DOHH2 (cell line): ENCODE measurements at regions not wholly inside any gene's neighbourhood (a gene's known extent, or its start where the extent isn't known, plus 50 kb on each side); places are given as distances from the start of the nearest gene placed in this dataset.
"Not testable (repeated sequence)": the region's sequence is repeated elsewhere in the genome, so short reads cannot be mapped to it uniquely, and the experiment has no call there.

Experiments used
- H3F3A ChIP-seq: fragments of 200-600 bp; sonication (generic), shearing (Covaris generic); 2 replicates; pipeline ENCODE4 v1.6.0; 2016; ENCODE audit warnings: antibody characterized with exemption, mild to moderate bottlenecking; ENCODE audit not compliant: control insufficient read depth, insufficient read depth
- H3K27ac ChIP-seq: fragments of 200-600 bp; sonication (generic); 2 replicates; pipeline ENCODE4 v1.5.1; 2014; ENCODE audit warnings: low read depth, mild to moderate bottlenecking, low read length, moderate library complexity
- H3K27me3 ChIP-seq: fragments of 200-600 bp; sonication (generic); 2 replicates; pipeline ENCODE4 v1.6.1; 2014; ENCODE audit warnings: mild to moderate bottlenecking, low read length, mixed read lengths; ENCODE audit not compliant: control insufficient read depth
- H3K36me3 ChIP-seq: fragments of 200-600 bp; sonication (generic); 2 replicates; pipeline ENCODE4 v1.6.1; 2014; ENCODE audit warnings: mild to moderate bottlenecking, low read length, moderate library complexity, mixed read lengths; ENCODE audit not compliant: control insufficient read depth
- H3K4me1 ChIP-seq: fragments of 200-600 bp; sonication (generic); 2 replicates; pipeline ENCODE4 v1.6.1; 2014; ENCODE audit warnings: mild to moderate bottlenecking, low read length, mixed read lengths; ENCODE audit not compliant: control insufficient read depth
- H3K4me2 ChIP-seq: fragments of 200-600 bp; sonication (generic); 2 replicates; pipeline ENCODE4 v1.6.0; 2014; ENCODE audit warnings: mild to moderate bottlenecking, low read length, moderate library complexity
- H3K4me3 ChIP-seq: fragments of 200-600 bp; sonication (generic); 2 replicates; pipeline ENCODE4 v1.5.1; 2014; ENCODE audit warnings: mild to moderate bottlenecking, low read length, mixed read lengths
- H3K79me2 ChIP-seq: fragments of 200-600 bp; sonication (generic); 2 replicates; pipeline ENCODE4 v1.6.1; 2014; ENCODE audit warnings: mild to moderate bottlenecking, low read length, mixed read lengths; ENCODE audit not compliant: control insufficient read depth
- H3K9me2 ChIP-seq: fragments of 200-600 bp; sonication (generic); replicated peaks from 2 replicates; pipeline ENCODE4 v1.6.1; 2014; ENCODE audit warnings: mild to moderate bottlenecking, low read length, mixed read lengths; ENCODE audit not compliant: control insufficient read depth
- H3K9me3 ChIP-seq: fragments of 200-600 bp; sonication (generic); 2 replicates; pipeline ENCODE4 v1.6.1; 2014; ENCODE audit warnings: antibody characterized with exemption, low read length, mixed read lengths; ENCODE audit not compliant: control insufficient read depth, insufficient read depth
- H4K20me1 ChIP-seq: fragments of 200-600 bp; sonication (generic); 2 replicates; pipeline ENCODE4 v1.6.0; 2014; ENCODE audit warnings: low read depth, mild to moderate bottlenecking, antibody characterized with exemption, low read length, moderate library complexity; ENCODE audit not compliant: control insufficient read depth, insufficient read depth
- CTCF ChIP-seq: fragments of 200-600 bp; sonication (generic); IDR thresholded peaks from one replicate; pipeline ENCODE4 v1.5.1; 2014; ENCODE audit warnings: antibody characterized with exemption, mild to moderate bottlenecking, low read depth, low read length; ENCODE audit not compliant: poor library complexity, severe bottlenecking
- EZH2phosphoT487 ChIP-seq: fragments of 200-600 bp; sonication (generic); IDR thresholded peaks from 2 replicates; pipeline ENCODE4 v1.6.1; 2017; ENCODE audit warnings: borderline replicate concordance, mild to moderate bottlenecking, antibody characterized with exemption, low read length, moderate library complexity, mixed read lengths

- Histone ChIP-seq H3F3A (peaks cover 18% of the 10 kb centered on the region), H3K9me3 (no peaks in the 10 kb centered on the region), H3K27me3 (no peaks in the 10 kb centered on the region), H3K27ac (no peak overlapping the region), H4K20me1 (peaks cover 20% of the 10 kb centered on the region; the same call in 1 of the 2 replicates), H3K36me3 (peaks cover 76% of the 10 kb centered on the region), H3K9me2 (no peaks in the 10 kb centered on the region), H3K79me2 (peaks cover 99% of the 10 kb centered on the region), H3K4me3 (no peak overlapping the region), H3K4me2 (no peak overlapping the region), H3K4me1 (peaks cover 14% of the 10 kb centered on the region; the same call in 1 of the 2 replicates)
- TF ChIP-seq EZH2phosphoT487 (no peak), CTCF (no peak)
These were observed 246.9 kb upstream of the MKLN1 start for GRCh38 chr7:131080754-131081153.

- peaks cover 20% of the 10 kb centered on the region; the same call in 1 of the 2 replicates for H4K20me1 ChIP-seq
- no peaks in the 10 kb centered on the region for H3K9me3 ChIP-seq
- TF ChIP-seq EZH2phosphoT487 (no peak), CTCF (no peak)
- no peaks in the 10 kb centered on the region for H3K9me2 ChIP-seq
- no peak overlapping the region for H3K4me2 ChIP-seq
- no peak overlapping the region for H3K27ac ChIP-seq
- H3K36me3 ChIP-seq: peaks cover 72% of the 10 kb centered on the region
- peaks cover 15% of the 10 kb centered on the region for H3F3A ChIP-seq
- H3K4me3 ChIP-seq: no peak overlapping the region
- H3K27me3 ChIP-seq: no peaks in the 10 kb centered on the region
- H3K79me2 ChIP-seq: peaks cover 96% of the 10 kb centered on the region
- H3K4me1 ChIP-seq: peaks cover 9% of the 10 kb centered on the region; the same call in 1 of the 2 replicates
These were observed 246.4 kb upstream of the MKLN1 start for GRCh38 chr7:131081308-131081707.

- TF ChIP-seq EZH2phosphoT487 (no peak), CTCF (no peak)
- H3K9me3 ChIP-seq: no peaks in the 10 kb centered on the region
- H3K4me1 ChIP-seq: peaks cover 2% of the 10 kb centered on the region; the same call in 1 of the 2 replicates
- no peaks in the 10 kb centered on the region for H3K9me2 ChIP-seq
- no peaks in the 10 kb centered on the region for H3F3A ChIP-seq
- H3K79me2 ChIP-seq: peaks cover 97% of the 10 kb centered on the region
- H3K4me3 ChIP-seq: no peak overlapping the region
- H3K27ac ChIP-seq: no peak overlapping the region
- H3K27me3 ChIP-seq: no peaks in the 10 kb centered on the region
- H3K4me2 ChIP-seq: no peak overlapping the region
- H4K20me1 ChIP-seq: peaks cover 15% of the 10 kb centered on the region; the same call in 1 of the 2 replicates
- H3K36me3 ChIP-seq: peaks cover 71% of the 10 kb centered on the region
These were observed 243.9 kb upstream of the MKLN1 start for GRCh38 chr7:131083781-131084180.

- H3K27ac ChIP-seq, H3K4me1 ChIP-seq, H3K9me3 ChIP-seq, H3K4me3 ChIP-seq, H3K9me2 ChIP-seq, H3K27me3 ChIP-seq, H3K4me2 ChIP-seq, H3F3A ChIP-seq: not testable (repeated sequence)
- Histone ChIP-seq H4K20me1 (peaks cover 11% of the 10 kb centered on the region; the same call in 1 of the 2 replicates), H3K36me3 (peaks cover 70% of the 10 kb centered on the region), H3K79me2 (peaks cover 97% of the 10 kb centered on the region)
These were observed 243.3 kb upstream of the MKLN1 start for GRCh38 chr7:131084336-131084735.
